ENCODE measurements at regions not wholly inside any gene's neighbourhood (a gene's known extent, or its start where the extent isn't known, plus 50 kb on each side); places are given as distances from the start of the nearest gene placed in this dataset.

GRCh38 chr18:55903911-55904310 lies 315.9 kb upstream of the TCF4 start:
- no peak for TF ChIP-seq ZNF274 (IDR thresholded peaks at IDR 0.05; ENCODE audit: low read depth, low read length)
- no peak for TF ChIP-seq YY1 (IDR thresholded peaks at IDR 0.05; ENCODE audit: insufficient read depth, insufficient read length)
